ENCODE measurements at regions not wholly inside any gene's neighbourhood (a gene's known extent, or its start where the extent isn't known, plus 50 kb on each side); places are given as distances from the start of the nearest gene placed in this dataset.

- in situ Hi-C loops (cut with HindIII; ENCODE audit: low sequenced_read_pairs) = no loop called here
- no peak for TF ChIP-seq CTCF (IDR thresholded peaks at IDR 0.05; ENCODE audit: low read depth, low read length, missing control alignments)
- H3K4me3 ChIP-seq (ENCODE audit: low read depth, low read length) = no peak overlapping the region
- no peak for DNase-seq (ENCODE audit: low read depth)
Observed at GRCh38 chr5:125327676-125328075, 581.2 kb upstream of the ZNF608 start.

GRCh38 chr5:125331987-125332598 lies 585.7 kb upstream of the ZNF608 start:
- DNase-seq (ENCODE audit: low read depth) = no peak
- in situ Hi-C loops (cut with HindIII; ENCODE audit: low sequenced_read_pairs) = no loop called here
- no peak for TF ChIP-seq CTCF (IDR thresholded peaks at IDR 0.05; ENCODE audit: low read depth, low read length, missing control alignments)
- no peak overlapping the region for H3K4me3 ChIP-seq (ENCODE audit: low read depth, low read length)

- in situ Hi-C loops (cut with HindIII; ENCODE audit: low sequenced_read_pairs) = no loop called here
- TF ChIP-seq CTCF (IDR thresholded peaks at IDR 0.05; ENCODE audit: low read depth, low read length, missing control alignments) = no peak
- DNase-seq (ENCODE audit: low read depth) = no peak
- no peak overlapping the region for H3K4me3 ChIP-seq (ENCODE audit: low read depth, low read length)
Observed at GRCh38 chr5:125333416-125333815, 587.0 kb upstream of the ZNF608 start.

GRCh38 chr5:125336401-125336800 lies 590.0 kb upstream of the ZNF608 start:
- no peak overlapping the region for H3K4me3 ChIP-seq (ENCODE audit: low read depth, low read length)
- TF ChIP-seq CTCF (IDR thresholded peaks at IDR 0.05; ENCODE audit: low read depth, low read length, missing control alignments) = no peak
- in situ Hi-C loops (cut with HindIII; ENCODE audit: low sequenced_read_pairs) = no loop called here
- no peak for DNase-seq (ENCODE audit: low read depth)

- TF ChIP-seq CTCF (IDR thresholded peaks at IDR 0.05; ENCODE audit: low read depth, low read length, missing control alignments) = no peak
- no peak for DNase-seq (ENCODE audit: low read depth)
- in situ Hi-C loops (cut with HindIII; ENCODE audit: low sequenced_read_pairs) = no loop called here
- H3K4me3 ChIP-seq (ENCODE audit: low read depth, low read length) = no peak overlapping the region
Observed at GRCh38 chr5:125337294-125337693, 590.9 kb upstream of the ZNF608 start.

GRCh38 chr5:125338440-125339174 lies 592.2 kb upstream of the ZNF608 start:
- no peak overlapping the region for H3K4me3 ChIP-seq (ENCODE audit: low read depth, low read length)
- no peak for TF ChIP-seq CTCF (IDR thresholded peaks at IDR 0.05; ENCODE audit: low read depth, low read length, missing control alignments)
- DNase-seq (ENCODE audit: low read depth) = no peak
- in situ Hi-C loops (cut with HindIII; ENCODE audit: low sequenced_read_pairs) = no loop called here
